AG04450 (cell line): ENCODE measurements at regions not wholly inside any gene's neighbourhood (a gene's known extent, or its start where the extent isn't known, plus 50 kb on each side); places are given as distances from the start of the nearest gene placed in this dataset.

ENCODE experiments used
- CTCF ChIA-PET: fragments of 300-600, 350-600 bp; formaldehyde crosslinking; extraction: SDS; loops from one replicate; lab custom pipeline; 2022; ENCODE audit warnings: antibody characterized with exemption, inconsistent platforms; lab: Charles Lee
- POLR2A ChIA-PET: fragments of 350-600 bp; formaldehyde crosslinking; extraction: SDS; loops from one replicate; lab custom pipeline; 2021; ENCODE audit warnings: antibody characterized with exemption, inconsistent platforms; lab: Yijun Ruan, JAX
- DNase-seq: peaks from one replicate; pipeline ENCODE4 v3.0.0-alpha.2; 2011; ENCODE audit warnings: low read depth, low spot score
- H3K27ac ChIP-seq: one replicate; pipeline ENCODE4 v1.5.1; 2012; ENCODE audit warnings: low read depth, low read length, control low read depth
- H3K27me3 ChIP-seq: one replicate; pipeline ENCODE4 v1.6.0; 2012; ENCODE audit warnings: low read length; ENCODE audit not compliant: control insufficient read depth, insufficient read depth
- H3K4me3 ChIP-seq: 2 replicates; pipeline ENCODE4 v1.5.1; 2011; ENCODE audit warnings: mild to moderate bottlenecking, low read depth, low read length, control low read depth
- H3K9me3 ChIP-seq: 2 replicates; pipeline ENCODE4 v1.5.1; 2012; ENCODE audit warnings: low read length; ENCODE audit not compliant: control insufficient read depth, insufficient read depth
- CTCF ChIP-seq: IDR thresholded peaks from 2 replicates; pipeline ENCODE4 v1.5.1; 2011; ENCODE audit warnings: low read depth, low read length, control low read depth, inconsistent platforms

GRCh38 chr19:28404472-28404871, 808.5 kb downstream of the UQCRFS1 start:
- H3K27me3 ChIP-seq = no peaks in the 10 kb centered on the region
- H3K9me3 ChIP-seq = peaks cover 43% of the 10 kb centered on the region
- H3K4me3 ChIP-seq = no peak overlapping the region
- no peak overlapping the region for H3K27ac ChIP-seq
- DNase-seq = no peak
- TF ChIP-seq CTCF = no peak
- ChIA-PET POLR2A (no interaction called here), CTCF (no interaction called here)

- no peak for TF ChIP-seq CTCF
- H3K9me3 ChIP-seq = peaks cover 44% of the 10 kb centered on the region
- ChIA-PET POLR2A (no interaction called here), CTCF (no interaction called here)
- no peak for DNase-seq
- H3K27ac ChIP-seq = no peak overlapping the region
- H3K27me3 ChIP-seq = no peaks in the 10 kb centered on the region
- no peak overlapping the region for H3K4me3 ChIP-seq
Observed at GRCh38 chr19:28403690-28404089, 809.3 kb downstream of the UQCRFS1 start.

GRCh38 chr19:28402701-28403290, 810.2 kb downstream of the UQCRFS1 start:
- ChIA-PET POLR2A (no interaction called here), CTCF (no interaction called here)
- H3K9me3 ChIP-seq = peaks cover 45% of the 10 kb centered on the region
- no peak for DNase-seq
- no peaks in the 10 kb centered on the region for H3K27me3 ChIP-seq
- no peak for TF ChIP-seq CTCF
- H3K27ac ChIP-seq = no peak overlapping the region
- H3K4me3 ChIP-seq = no peak overlapping the region

- H3K9me3 ChIP-seq = peaks cover 50% of the 10 kb centered on the region
- CTCF ChIA-PET = no interaction called here
Observed at GRCh38 chr19:28401739-28402424, 811.1 kb downstream of the UQCRFS1 start.

More at GRCh38 chr19:28401739-28402424, 811.1 kb downstream of the UQCRFS1 start:
- Histone ChIP-seq H3K27ac (no peak overlapping the region), H3K4me3 (no peak overlapping the region), H3K27me3 (no peaks in the 10 kb centered on the region)
- TF ChIP-seq CTCF = no peak
- DNase-seq = no peak
- POLR2A ChIA-PET = no interaction called here
